OCI-LY1 (cell line): ENCODE measurements at regions not wholly inside any gene's neighbourhood (a gene's known extent, or its start where the extent isn't known, plus 50 kb on each side); places are given as distances from the start of the nearest gene placed in this dataset.

Experiments used
- H2AFZ ChIP-seq: fragments of 200-600 bp; sonication (generic), shearing (Covaris generic); 2 replicates; pipeline ENCODE4 v1.6.0; 2014; ENCODE audit warnings: antibody characterized with exemption, mild to moderate bottlenecking, low read length
- H3F3A ChIP-seq: fragments of 200-600 bp; sonication (generic), shearing (Covaris generic); 2 replicates; pipeline ENCODE4 v1.6.0; 2014; ENCODE audit warnings: mild to moderate bottlenecking, antibody characterized with exemption, low read length, moderate library complexity; ENCODE audit not compliant: insufficient read depth
- H3K27ac ChIP-seq: fragments of 200-600 bp; sonication (generic); 2 replicates; pipeline ENCODE4 v1.5.1; 2014; ENCODE audit warnings: low read length, mixed run types, mild to moderate bottlenecking, low read depth; ENCODE audit not compliant: poor library complexity, severe bottlenecking
- H3K27me3 ChIP-seq: fragments of 200-600 bp; sonication (generic); 2 replicates; pipeline ENCODE4 v1.6.0; 2014; ENCODE audit warnings: antibody characterized with exemption, mild to moderate bottlenecking, low read length, moderate library complexity; ENCODE audit not compliant: insufficient read depth
- H3K36me3 ChIP-seq: fragments of 200-600 bp; sonication (generic); 2 replicates; pipeline ENCODE4 v1.6.1; 2014; ENCODE audit warnings: mild to moderate bottlenecking, antibody characterized with exemption, low read length, moderate library complexity, mixed read lengths; ENCODE audit not compliant: insufficient read depth
- H3K4me1 ChIP-seq: fragments of 200-600 bp; sonication (generic); 2 replicates; pipeline ENCODE4 v1.5.1; 2014; ENCODE audit warnings: mild to moderate bottlenecking, low read length, moderate library complexity; ENCODE audit not compliant: insufficient read depth, severe bottlenecking
- H3K4me2 ChIP-seq: fragments of 200-600 bp; sonication (generic), shearing (Covaris generic); 2 replicates; pipeline ENCODE4 v1.6.1; 2014; ENCODE audit warnings: low read length
- H3K4me3 ChIP-seq: fragments of 200-600 bp; sonication (generic); 2 replicates; pipeline ENCODE4 v1.5.1; 2014; ENCODE audit warnings: low read length, low read depth, mild to moderate bottlenecking, mixed read lengths; ENCODE audit not compliant: poor library complexity, severe bottlenecking
- H3K79me2 ChIP-seq: fragments of 200-600 bp; shearing (Covaris generic); 2 replicates; pipeline ENCODE4 v1.6.1; 2016; ENCODE audit warnings: mixed run types, low read length, mixed read lengths; ENCODE audit not compliant: insufficient read depth
- H3K9ac ChIP-seq: fragments of 200-600 bp; sonication (generic), shearing (Covaris generic); 2 replicates; pipeline ENCODE4 v1.6.1; 2014; ENCODE audit warnings: mild to moderate bottlenecking, low read length, mixed read lengths
- H3K9me2 ChIP-seq: fragments of 200-600 bp; sonication (generic), shearing (Covaris generic); 2 replicates; pipeline ENCODE4 v1.6.1; 2014; ENCODE audit warnings: low read depth, mild to moderate bottlenecking, low read length, mixed read lengths
- H3K9me3 ChIP-seq: fragments of 200-600 bp; shearing (Covaris generic); 2 replicates; pipeline ENCODE4 v1.6.1; 2014; ENCODE audit warnings: low read length, mixed read lengths
- H4K20me1 ChIP-seq: fragments of 200-600 bp; sonication (generic), shearing (Covaris generic); 2 replicates; pipeline ENCODE4 v1.6.0; 2016; ENCODE audit warnings: mild to moderate bottlenecking, low read length; ENCODE audit not compliant: insufficient read depth
- CTCF ChIP-seq: fragments of 200-600 bp; sonication (generic), shearing (Covaris generic); IDR thresholded peaks from 2 replicates; pipeline ENCODE4 v1.5.1; 2017; ENCODE audit warnings: mild to moderate bottlenecking, antibody characterized with exemption, low read length, moderate library complexity, mixed read lengths
- EZH2 ChIP-seq: fragments of 200-600 bp; sonication (generic), shearing (Covaris generic); IDR thresholded peaks from 2 replicates; pipeline ENCODE4 v1.8.0; 2017; ENCODE audit warnings: borderline replicate concordance, mixed run types, mild to moderate bottlenecking, antibody characterized with exemption, low read length, moderate library complexity, mixed read lengths

DNA sequence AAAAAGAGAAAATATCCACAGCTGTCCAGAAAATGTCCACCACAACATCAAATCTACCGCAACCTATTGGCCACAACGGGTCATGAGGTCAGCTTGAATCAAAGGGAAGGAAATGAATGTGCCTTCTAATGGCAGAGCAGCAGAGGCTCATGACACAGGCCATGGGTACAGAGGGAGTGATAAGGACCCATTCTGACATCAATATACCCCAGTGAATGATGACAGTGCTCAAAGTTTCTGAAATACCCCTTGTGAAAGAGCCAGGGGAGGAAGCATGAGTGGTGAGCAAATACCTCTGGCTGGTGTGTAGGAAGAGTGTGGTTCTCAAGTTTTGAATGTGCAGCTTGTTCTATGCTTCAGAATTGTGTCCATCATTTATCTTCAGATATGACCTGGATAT, 348.2 kb downstream of the IRX1 start:
- H2AFZ ChIP-seq: no peak overlapping the region
- no peak overlapping the region for H3K4me2 ChIP-seq
- no peaks in the 10 kb centered on the region for H3K36me3 ChIP-seq
- no peaks in the 10 kb centered on the region for H3K4me1 ChIP-seq
- no peaks in the 10 kb centered on the region for H3K9me2 ChIP-seq
- no peaks in the 10 kb centered on the region for H4K20me1 ChIP-seq
- no peak overlapping the region for H3K27ac ChIP-seq
- H3K4me3 ChIP-seq: no peak overlapping the region
- H3F3A ChIP-seq: no peaks in the 10 kb centered on the region
- no peak for TF ChIP-seq EZH2
- TF ChIP-seq CTCF: no peak
- H3K9ac ChIP-seq: no peak overlapping the region
- no peaks in the 10 kb centered on the region for H3K27me3 ChIP-seq
- H3K79me2 ChIP-seq: no peaks in the 10 kb centered on the region
- no peaks in the 10 kb centered on the region for H3K9me3 ChIP-seq

DNA sequence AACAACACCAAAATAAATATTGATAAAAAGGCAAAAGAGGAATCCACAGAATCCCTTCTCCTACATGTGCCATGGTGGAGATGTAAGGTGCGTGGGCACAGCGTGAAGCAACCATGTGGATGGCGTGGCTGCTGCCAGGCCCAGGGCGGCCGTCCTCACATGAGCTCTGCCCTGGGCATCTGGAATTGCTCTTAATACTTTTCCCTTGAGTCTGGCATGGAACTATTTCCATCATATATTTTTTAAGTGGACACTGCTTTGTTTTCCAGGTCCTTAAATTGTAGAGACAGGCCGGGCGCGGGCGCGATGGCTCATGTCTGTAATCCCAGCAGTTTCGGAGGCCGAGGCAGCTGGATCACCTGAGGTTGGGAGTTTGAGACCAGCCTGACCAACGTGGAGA, 349.3 kb downstream of the IRX1 start:
- H2AFZ ChIP-seq: no peak overlapping the region
- H4K20me1 ChIP-seq: no peaks in the 10 kb centered on the region
- no peaks in the 10 kb centered on the region for H3K4me1 ChIP-seq
- H3K4me3 ChIP-seq: no peak overlapping the region
- H3K27ac ChIP-seq: no peak overlapping the region
- H3K4me2 ChIP-seq: no peak overlapping the region
- no peaks in the 10 kb centered on the region for H3K9me3 ChIP-seq
- no peaks in the 10 kb centered on the region for H3K79me2 ChIP-seq
- H3F3A ChIP-seq: no peaks in the 10 kb centered on the region
- no peak for TF ChIP-seq EZH2
- TF ChIP-seq CTCF: no peak
- no peaks in the 10 kb centered on the region for H3K27me3 ChIP-seq
- no peaks in the 10 kb centered on the region for H3K36me3 ChIP-seq
- no peaks in the 10 kb centered on the region for H3K9me2 ChIP-seq
- no peak overlapping the region for H3K9ac ChIP-seq

DNA sequence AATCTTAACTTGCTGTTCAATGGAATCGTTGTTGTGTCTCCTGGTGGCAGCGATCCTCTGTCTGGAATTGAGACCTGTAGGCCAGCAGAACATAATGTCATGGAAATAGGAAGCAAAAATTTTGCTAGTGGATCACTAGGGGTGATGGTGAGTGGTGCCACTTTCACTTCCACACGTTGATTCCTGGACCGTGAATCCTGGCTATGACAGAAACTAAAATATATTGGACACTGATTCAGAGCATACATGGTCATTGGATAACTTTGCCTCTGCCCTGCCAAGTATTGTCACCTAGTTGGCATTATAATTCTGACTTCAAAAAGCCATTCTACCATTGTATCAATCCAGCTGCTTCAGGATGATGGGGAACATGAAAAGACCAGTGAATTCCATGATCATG, 353.2 kb downstream of the IRX1 start:
- H3K9me3 ChIP-seq: no peaks in the 10 kb centered on the region
- H4K20me1 ChIP-seq: no peaks in the 10 kb centered on the region
- H3K4me2 ChIP-seq: no peak overlapping the region
- no peaks in the 10 kb centered on the region for H3K36me3 ChIP-seq
- H3K27me3 ChIP-seq: no peaks in the 10 kb centered on the region
- H3K27ac ChIP-seq: no peak overlapping the region
- H3K79me2 ChIP-seq: no peaks in the 10 kb centered on the region
- H3K9ac ChIP-seq: no peak overlapping the region
- H2AFZ ChIP-seq: no peak overlapping the region
- no peaks in the 10 kb centered on the region for H3K9me2 ChIP-seq
- no peaks in the 10 kb centered on the region for H3F3A ChIP-seq
- TF ChIP-seq CTCF (no peak), EZH2 (no peak)
- no peaks in the 10 kb centered on the region for H3K4me1 ChIP-seq
- no peak overlapping the region for H3K4me3 ChIP-seq
